Nucleus accumbens (tissue), 56 donors: ENCODE measurements at regions not wholly inside any gene's neighbourhood (a gene's known extent, or its start where the extent isn't known, plus 50 kb on each side); places are given as distances from the start of the nearest gene placed in this dataset.
"Not testable (repeated sequence)": the region's sequence is repeated elsewhere in the genome, so short reads cannot be mapped to it uniquely, and the experiment has no call there.

Experiments used
- DNase-seq, 56 donors: peaks; one replicate each; lab custom pipeline; 2025; lab: John Stamatoyannopoulos, UW

DNA sequence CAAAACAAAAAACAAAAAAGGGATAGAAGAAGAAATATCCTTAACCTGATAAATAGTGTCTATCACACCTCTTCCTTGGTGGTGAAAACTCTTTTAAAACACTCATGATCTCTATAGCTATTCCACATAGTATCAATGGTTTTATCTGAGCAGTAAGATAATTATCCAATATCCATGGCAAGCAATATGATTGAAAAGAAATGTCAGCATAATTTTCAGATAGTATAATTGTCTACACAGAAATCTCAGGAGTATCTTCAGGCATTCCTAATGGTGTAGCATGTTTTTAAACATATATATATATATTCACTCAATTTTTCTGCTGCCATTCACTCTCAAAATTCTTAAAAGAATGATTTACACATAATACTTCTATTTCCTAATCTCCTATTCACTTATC is 938.0 kb upstream of the SLC35B3 start:
- DNase-seq: no peak

DNA sequence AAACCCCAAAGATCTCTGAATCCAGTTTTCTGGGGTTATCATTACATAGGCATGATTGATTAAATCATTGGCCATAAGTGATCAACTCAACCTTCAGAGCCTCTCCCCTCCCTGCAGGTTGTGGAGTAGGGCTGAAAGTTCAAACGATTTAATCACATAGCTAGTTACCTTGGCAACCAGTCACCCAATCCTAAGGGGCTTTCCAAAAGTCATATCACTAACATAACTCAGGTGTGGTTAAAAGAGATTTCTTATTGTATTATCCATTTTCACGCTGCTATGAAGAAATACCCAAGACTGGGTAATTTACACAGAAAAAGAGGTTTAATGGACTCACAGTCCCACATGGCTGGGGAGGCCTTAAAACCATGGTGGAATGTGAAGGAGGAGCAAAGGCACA is 935.1 kb upstream of the SLC35B3 start:
- DNase-seq: no peak

DNA sequence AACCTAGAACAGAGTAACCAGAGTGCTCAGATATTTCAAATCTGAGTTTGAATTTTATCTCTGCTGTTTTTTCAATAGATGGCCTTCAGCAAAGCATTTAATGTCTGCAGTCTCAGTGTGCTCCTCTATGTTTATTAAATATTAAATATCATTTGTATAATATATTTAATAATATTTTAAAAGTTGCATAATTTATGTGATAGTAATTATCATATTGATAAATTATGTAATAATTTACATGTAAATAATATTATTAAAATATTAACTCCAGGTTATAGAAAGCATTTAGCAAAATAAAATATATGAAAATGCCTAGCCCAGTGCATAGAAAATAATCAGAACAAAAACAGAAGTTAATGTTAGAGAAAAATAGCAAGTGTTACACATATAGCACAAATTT is 930.0 kb upstream of the SLC35B3 start:
- DNase-seq: no peak

DNA sequence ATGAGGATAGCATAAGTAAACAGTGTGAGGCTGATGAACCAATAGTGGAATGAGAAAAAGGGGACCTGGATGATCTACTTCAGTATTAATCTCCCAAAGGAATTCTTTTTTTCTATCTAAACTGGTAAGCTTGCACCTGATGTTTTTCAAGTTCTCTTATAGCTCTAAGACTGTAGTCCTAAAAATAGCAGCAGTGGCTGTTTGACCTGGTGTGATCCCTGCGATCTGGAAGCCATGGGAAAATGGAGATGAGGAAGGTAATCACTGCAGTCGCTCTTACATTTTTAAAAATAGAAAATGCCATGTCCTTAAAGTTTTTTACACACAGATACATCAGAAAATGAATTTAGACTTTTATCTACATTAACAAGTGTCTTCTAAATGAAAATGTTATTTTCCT is 926.4 kb upstream of the SLC35B3 start:
- no peak for DNase-seq

DNA sequence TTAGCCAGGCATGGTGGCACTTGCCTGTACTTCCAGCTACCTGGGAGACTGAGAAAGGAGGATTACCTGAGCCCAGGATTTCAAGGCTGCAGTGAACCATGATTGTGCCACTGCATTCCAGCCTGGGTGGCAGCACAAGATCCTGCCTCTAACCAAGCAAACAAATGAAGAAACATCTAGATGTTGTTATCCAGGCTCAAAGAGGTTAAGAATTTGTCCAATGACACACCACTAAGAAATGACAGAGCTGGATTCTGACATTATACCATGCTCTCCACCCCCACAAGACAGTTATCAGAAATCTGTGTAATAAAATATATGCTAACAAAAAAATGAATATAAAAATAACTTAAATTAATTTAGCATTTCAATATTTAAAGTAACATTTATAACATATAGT is 925.5 kb upstream of the SLC35B3 start:
- no peak for DNase-seq

DNA sequence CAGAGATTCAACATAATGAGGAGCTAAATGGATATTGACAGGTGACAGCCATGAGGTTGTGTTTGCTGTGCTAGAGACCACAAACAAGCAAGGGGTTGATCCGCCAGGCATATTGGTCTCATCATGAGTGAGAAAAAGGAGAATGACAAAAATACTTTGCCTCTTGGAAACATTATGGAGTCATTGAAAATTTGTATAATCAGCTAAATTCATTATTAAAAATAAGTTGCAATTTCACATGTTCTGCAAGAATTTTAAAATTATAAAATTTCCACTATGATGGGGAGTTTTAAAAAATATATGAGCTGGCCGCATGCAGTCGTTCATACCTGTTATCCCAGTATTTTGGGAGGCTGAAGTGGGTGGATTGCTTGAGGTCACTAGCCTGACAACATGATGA is 912.3 kb upstream of the SLC35B3 start:
- DNase-seq: no peak

DNA sequence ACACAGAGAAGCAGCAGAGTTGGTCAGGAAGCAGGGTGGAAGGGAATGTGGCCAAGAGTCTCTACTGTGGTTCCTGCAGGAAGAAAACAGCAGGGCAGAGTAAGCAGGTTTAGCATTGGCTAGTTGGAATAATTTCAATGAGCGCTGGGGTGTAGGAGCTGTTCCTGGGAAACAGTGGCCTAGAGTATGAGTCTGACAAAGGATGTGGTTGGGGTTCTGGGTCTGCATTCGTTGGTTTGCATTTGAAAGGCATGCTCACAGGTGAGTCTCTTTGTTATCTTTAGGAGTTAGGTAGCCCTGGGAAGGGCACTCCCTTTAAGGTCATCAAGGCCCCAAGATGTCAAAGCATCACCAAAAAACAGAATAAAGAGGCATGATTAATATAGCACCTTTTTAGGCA is 911.6 kb upstream of the SLC35B3 start:
- DNase-seq: no peak

DNA sequence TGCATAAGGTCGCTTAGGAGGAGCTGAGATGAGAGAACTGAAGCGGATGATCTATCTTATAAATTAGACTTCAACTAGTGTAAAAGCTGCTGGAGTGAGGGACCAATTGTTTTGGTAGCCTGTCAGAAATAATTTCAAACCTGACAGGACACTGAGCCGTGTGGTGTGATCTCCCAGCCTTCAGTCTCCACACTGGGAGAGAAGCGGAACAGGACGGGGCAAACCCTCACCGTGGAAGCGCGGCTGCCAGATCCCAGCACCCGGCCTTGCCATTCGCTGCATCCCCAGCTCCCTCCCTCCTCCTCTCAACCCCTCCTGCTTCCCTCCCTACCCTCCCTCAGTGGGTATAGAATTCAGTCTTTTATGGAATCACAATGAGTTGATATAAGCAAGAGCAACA is 900.1 kb upstream of the SLC35B3 start:
- no peak for DNase-seq

DNA sequence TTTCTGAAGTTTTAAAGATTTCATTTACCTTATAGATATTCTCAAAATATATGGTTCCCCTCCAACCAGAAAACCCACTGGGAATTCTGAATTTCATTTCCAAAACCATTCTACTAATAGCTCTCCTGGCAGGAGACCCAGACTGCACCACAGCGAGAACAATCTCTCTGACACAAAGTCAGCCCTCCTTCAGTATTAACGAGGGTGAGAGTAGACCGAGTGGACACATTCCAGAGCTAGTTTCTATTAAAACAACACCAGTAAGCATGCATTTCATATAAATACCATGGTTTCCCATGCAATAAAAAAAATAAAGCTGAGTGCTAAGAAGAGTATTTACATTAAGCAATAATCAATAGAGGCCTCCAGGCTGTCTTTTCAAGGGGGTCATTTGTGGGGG is 899.6 kb upstream of the SLC35B3 start:
- DNase-seq: no peak

DNA sequence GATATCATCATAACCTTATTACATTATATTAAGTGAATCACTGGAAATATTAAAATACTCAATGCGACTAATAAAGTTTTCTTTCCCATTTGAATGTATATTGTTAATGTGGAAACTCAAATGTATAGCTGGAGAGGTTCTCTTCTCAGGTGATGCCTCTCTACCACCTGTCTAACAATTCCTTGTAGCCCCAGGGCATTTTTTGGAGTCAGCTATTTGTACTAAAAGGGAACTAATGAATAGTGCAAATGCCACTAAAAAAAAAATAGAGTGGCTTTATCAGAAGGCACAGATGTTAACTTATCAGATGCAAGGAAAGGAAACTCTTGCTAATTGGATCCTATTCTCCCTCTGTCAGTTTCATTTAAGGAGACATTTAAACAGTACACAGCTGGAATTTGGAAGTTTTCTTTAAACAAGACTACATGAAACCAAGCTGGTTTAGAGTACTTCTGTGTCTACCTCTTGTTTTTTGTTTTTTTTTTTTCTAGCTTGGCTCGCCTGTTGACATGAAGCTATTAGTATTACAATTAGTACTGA is 897.0 kb upstream of the SLC35B3 start:
- DNase-seq: no peak

DNA sequence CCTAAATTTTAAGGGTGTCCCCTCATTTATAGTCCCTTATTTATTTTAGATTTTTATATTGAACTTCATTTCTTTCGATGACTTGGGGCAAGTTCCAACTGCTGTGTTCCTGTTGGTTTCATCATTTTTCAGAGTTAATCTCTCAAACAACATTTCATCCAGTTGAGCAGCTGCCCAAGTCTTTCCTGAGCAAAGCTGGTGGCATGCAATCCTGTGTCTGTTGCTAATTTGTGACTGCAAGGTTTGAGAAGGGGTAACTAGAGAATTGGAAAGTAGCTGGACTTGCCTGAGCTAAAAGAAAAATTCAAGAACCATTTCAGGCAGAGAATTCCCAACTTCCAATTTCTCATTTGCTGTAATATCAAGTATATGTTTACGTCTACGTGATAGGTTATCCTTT is 881.5 kb upstream of the SLC35B3 start:
- DNase-seq: no peak

DNA sequence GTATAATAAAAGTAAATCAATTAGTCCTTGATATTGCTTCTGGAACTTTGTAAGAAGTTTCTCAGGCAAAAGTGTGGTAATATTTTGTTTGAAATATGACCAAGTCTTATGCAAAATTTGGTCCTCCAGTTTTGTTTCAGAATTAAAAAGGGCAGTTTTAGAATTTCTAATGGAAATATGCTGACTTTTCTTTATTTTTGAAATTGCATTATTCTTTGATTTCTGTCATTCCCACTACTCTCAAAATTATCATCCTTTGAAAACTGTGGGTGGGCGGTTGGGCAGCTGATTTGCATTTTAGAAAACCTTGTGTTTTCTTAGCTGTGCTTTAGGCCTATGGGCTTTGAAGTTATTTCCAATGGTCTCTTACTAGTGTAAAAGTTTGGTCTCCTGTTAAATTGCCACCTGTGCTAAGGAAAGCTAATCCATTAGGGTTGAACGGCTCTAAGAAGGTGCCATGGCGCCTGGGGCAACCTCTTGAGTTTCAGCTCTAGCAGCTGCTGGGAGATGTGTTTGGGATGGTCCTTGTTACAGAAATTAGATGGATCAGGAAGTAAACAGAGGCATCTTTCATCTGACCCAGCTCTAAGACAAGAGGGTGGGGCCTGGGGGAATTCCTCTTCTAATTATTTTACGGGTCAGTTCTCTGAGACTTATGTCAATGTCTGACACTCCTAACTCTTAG is 880.8 kb upstream of the SLC35B3 start:
- DNase-seq: no peak

DNA sequence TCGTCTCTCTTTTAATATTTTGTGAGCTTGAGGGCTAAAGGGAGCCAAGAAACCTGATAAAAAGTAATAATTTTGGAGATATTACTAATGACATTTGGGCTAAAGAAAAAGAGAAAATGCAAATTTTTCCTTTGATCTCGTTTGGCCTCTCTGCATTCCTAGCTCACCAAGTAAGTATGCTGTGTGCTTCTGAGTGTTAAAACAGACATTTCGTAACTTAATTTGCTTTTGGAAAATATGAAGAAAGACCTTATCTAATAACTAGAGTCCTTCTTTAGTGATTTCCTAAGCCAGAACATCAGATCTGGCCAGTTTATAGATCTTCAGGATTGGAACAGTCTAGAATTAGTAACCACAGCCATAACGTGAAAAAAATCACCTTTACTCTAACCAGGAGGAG is 872.9 kb upstream of the SLC35B3 start:
- DNase-seq: no peak

DNA sequence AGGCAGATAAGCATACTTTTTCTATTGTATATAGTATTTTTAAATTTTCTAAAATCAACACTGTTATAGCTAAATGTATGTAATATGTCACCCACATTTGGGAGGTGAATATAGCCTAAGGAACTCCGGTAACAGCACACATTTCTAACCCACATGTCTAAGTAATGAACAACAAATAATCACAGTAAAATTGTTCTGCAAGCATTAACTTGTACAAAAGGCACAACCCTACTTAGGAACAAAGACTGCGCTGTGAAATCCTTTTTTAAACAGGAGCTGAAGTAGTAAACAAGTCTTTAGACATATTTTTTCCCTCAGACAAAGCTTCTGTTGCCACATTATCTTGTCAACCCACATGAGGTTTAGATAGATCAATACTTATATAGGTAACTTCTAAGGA is 872.4 kb upstream of the SLC35B3 start:
- no peak for DNase-seq

DNA sequence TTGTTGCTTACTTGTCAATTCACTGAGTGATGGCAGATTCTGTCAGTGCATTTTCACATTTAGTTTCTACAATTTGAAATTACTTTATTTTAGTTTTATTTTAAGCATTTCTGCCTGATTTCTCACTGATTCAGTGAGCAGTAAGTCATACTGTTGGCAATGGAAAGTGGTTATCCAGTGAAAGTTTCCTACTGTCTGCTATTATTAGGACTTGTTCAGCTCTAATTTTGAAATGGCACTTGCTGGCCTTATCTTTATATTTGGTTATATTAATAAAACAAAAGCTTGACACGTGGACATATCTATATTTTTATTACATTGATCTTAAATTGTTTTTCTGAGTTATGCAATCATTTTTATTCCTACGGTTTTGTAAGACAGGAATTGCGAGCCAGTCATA is 871.8 kb upstream of the SLC35B3 start:
- no peak for DNase-seq

DNA sequence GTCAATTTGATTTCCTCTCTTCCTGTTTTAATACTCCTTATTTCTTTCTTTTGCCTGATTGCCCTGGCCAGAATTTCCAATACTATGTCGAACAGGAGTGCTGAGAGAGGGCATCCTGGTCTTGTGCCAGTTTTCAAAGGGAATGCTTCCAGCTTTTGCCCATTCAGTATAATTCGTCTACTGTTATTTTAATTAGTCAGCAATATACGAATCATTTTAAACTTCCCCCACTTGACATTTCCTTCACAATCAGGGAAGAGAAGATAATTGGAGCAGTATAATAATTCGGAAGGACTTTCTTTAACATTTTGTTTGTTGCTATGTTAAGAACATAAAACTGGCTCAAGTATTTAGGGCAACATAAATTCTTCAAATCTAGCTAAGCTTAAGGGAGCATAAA is 860.3 kb upstream of the SLC35B3 start:
- DNase-seq: no peak

DNA sequence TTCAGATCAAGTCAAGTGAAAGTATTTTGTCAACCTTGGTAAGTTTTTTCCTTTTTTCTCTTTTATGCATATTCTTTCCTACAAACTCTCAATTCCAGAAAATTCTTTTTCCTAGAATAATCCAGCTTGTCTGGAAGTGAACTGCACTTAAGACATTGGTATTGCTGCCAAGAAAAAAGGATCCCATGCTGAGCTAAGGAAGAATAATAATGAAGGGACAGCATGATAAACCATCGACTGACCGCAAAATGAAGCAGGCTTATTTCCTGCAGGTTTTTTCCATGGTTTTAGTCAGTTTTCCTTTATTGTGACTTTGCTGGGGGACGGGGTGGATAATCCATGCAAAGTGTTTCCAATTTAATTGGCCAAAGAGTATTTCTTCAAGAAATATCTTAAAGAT is 857.6 kb upstream of the SLC35B3 start:
- DNase-seq: no peak

DNA sequence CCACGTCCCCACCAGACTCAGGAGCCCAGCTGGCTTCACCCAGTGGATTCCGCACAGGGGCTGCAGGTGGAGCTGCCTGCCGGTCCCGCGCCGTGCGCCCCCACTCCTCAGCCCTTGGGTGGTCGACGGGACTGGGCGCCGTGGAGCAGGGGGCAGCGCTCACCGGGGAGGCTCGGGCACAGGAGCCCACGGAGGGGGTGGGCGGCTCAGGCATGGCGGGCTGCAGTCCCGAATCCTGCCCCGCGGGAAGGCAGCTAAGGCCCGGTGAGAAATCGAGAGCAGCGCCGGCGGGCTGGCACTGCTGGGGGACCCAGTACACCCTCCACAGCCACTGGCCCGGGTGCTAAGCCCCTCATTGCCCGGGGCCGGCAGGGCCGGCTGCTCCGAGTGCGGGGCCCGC is 855.0 kb upstream of the SLC35B3 start:
- not testable (repeated sequence) for DNase-seq

DNA sequence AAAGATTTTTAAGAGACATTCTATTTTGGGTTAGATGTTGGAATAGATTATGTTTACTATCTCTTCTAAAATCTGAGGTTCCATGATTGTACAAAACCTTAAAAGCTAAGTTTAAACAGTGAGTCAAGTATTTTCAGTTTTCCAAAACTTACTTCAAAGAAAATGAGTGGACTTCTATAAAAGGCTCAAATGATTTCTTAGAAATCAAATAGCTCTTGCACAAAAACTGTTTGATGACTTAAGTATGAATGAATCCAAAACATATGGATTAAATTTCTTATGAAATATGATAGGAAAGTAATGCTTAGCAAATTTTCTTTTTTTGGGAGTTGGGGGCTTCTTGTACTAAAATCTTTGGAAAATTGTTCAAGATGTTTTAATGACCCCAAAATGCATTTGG is 837.3 kb upstream of the SLC35B3 start:
- no peak for DNase-seq

DNA sequence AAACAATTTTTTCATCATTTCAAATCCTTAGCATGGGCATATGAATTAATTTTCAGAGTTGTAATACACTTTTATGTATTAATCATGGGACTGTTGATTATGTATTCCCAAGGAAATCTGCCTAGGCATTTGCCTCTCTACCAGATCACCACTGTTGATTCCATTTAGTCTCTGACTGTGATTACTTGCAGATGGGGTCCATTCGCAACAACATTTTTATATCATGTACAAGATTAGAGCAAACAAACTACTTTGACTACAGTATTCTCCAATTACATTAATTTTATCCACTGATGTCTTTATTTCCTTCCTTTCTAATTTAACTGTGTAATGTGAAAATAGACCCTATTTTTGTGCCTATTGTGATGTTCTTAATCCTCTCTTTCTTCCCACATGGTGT is 831.4 kb upstream of the SLC35B3 start:
- DNase-seq: no peak

DNA sequence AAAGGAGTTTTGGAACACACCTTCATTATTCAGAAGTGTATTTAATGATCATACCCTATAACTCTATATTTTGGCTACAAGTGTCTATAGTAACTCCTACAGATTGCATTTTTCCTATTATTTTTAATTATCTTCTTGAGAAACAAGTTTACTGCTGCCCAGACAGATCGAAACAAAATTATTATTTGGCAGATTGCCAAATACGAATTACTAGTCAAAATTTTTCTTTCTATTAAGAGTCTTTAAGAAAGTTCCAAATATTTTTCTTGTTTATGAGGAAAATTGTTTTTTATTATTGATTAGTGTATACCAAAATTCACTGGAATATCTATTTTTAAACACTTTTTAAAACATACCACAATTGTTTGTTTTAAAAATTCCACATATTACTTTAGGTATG is 821.9 kb upstream of the SLC35B3 start:
- DNase-seq: no peak

DNA sequence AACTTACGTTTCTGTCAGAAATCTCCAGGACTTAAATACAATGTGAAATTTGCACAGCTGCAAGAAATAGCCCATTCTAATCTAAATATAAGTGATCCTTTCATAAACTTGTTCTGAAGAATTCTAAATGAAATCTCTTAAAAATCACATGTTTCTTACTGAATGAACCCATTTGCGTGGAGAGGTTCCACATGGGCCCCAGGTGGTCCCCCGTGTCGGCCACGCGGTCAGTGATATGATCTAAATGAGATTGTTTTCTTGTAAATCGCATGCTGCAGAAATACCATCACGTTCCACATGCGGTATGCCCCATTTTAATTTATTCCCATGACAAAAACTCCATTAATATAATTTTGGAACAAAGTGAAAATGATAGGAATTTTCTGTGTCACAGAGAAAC is 818.9 kb upstream of the SLC35B3 start:
- no peak for DNase-seq

DNA sequence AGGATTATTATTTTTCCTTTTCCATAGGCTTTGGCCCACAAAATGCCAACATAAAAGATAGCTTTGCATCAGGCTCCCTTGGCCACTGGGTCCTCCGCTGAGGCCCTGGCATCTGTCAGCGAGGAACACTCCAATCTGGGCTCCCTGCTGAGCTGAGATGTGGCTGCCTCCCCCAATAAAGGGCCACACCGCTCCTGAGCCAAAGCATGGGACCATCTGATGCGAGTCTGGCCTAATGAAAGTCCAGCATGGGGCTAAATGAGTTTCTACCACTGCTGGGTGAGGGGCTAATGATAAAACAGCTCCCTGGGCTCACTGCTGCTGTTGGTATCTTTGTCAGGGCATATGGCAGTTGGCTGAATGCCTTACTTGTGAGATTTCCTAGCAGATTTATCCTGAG is 817.5 kb upstream of the SLC35B3 start:
- DNase-seq: no peak
